GM12874 (cell line): ENCODE measurements at regions not wholly inside any gene's neighbourhood (a gene's known extent, or its start where the extent isn't known, plus 50 kb on each side); places are given as distances from the start of the nearest gene placed in this dataset.

Source experiments
- TF ChIP-seq, protein P1 (sequence below): IDR thresholded peaks from 2 replicates; pipeline ENCODE4 v1.5.1; 2011; ENCODE audit warnings: low read depth, mild to moderate bottlenecking, control low read depth, low read length, moderate library complexity; ENCODE audit not compliant: insufficient read depth

GRCh38 chr1:172972258-172972657, 78.5 kb downstream of the TNFSF18 start:
- TF ChIP-seq, protein P1, sequence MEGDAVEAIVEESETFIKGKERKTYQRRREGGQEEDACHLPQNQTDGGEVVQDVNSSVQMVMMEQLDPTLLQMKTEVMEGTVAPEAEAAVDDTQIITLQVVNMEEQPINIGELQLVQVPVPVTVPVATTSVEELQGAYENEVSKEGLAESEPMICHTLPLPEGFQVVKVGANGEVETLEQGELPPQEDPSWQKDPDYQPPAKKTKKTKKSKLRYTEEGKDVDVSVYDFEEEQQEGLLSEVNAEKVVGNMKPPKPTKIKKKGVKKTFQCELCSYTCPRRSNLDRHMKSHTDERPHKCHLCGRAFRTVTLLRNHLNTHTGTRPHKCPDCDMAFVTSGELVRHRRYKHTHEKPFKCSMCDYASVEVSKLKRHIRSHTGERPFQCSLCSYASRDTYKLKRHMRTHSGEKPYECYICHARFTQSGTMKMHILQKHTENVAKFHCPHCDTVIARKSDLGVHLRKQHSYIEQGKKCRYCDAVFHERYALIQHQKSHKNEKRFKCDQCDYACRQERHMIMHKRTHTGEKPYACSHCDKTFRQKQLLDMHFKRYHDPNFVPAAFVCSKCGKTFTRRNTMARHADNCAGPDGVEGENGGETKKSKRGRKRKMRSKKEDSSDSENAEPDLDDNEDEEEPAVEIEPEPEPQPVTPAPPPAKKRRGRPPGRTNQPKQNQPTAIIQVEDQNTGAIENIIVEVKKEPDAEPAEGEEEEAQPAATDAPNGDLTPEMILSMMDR, result no peak

DNA sequence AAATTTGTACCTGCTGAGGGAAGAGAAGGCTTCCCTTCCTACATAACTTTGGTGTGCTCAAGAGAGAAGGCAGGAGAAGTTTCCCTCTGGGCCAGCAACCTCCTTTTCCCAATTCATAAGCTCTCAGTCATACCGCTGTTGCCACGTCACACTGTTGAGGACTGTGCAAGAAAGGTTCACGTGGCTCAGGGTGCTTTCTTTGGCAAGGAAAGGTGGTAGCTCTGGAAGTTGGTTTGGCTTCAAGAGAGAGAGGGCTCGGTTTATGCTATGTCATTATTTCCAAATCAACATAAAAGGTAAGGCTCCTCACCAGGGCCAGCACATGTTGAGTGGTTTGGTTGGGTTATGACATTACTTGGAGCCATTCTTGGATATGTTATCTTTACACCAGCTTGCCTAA, 77.3 kb downstream of the TNFSF18 start:
- TF ChIP-seq, protein P1, result no peak

GRCh38 chr1:172976222-172977041, 74.3 kb downstream of the TNFSF18 start:
- TF ChIP-seq, protein P1, result no peak

GRCh38 chr1:172977296-172978017, 73.3 kb downstream of the TNFSF18 start:
- TF ChIP-seq, protein P1, result no peak

- TF ChIP-seq, protein P1, result no peak
Observed at GRCh38 chr1:172978595-172978994, 72.1 kb downstream of the TNFSF18 start.

- TF ChIP-seq, protein P1, result no peak
Observed at GRCh38 chr1:172979828-172980227, 70.9 kb downstream of the TNFSF18 start.

DNA sequence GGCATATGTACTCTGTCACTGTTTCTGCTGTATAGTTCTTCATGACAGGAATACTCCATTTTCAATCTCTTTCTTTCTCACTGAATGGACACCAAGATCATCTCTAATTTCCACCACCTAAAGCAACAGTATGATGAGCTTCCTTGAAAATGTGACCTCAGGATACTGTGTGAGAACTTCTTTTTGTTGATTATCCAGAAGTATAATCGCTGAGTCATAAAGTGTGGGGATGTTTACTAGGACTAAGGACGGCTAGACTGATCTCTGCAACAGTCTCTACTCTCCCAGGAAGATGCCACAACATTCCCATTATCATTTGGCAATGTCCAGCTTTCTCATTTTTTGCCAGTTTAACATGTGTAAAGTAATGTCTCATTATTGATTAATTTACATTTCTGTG, 70.3 kb downstream of the TNFSF18 start:
- TF ChIP-seq, protein P1, result no peak
